HCT116 (cell line): ENCODE measurements at regions not wholly inside any gene's neighbourhood (a gene's known extent, or its start where the extent isn't known, plus 50 kb on each side); places are given as distances from the start of the nearest gene placed in this dataset.

Experiments used
- ATAC-seq: fragments of 200-7000 bp; cut with Tn5 transposase; 2 replicates; pipeline ENCODE4 v1.9.1; 2020; ENCODE audit warnings: mild to moderate bottlenecking, moderate library complexity
- BruUV-seq: library from RNA; stranded (reverse); fragments of 400-500 nt; replicated peaks from 2 replicates; lab custom pipeline; 2021; lab: Mats Ljungman, UMichigan
- CTCF ChIA-PET: fragments of 300-600 bp; sonication (Branson Sonifier 250); formaldehyde crosslinking; loops from one replicate; lab custom pipeline; 2021; ENCODE audit warnings: antibody characterized with exemption; lab: Charles Lee
- POLR2A ChIA-PET: fragments of 300-600, 350-600 bp; sonication (Branson Sonifier 250); formaldehyde crosslinking; loops from one replicate; lab custom pipeline; 2021; ENCODE audit warnings: antibody characterized with exemption; lab: Charles Lee
- RAD21 ChIA-PET, 2 experiments: fragments of 300-600 bp; sonication (Branson Sonifier 250); formaldehyde crosslinking; loops; one replicate each; lab custom pipeline; 2023; ENCODE audit warnings: low total read pairs in 2 of 2; ENCODE audit not compliant: uncharacterized antibody in 2 of 2, unreplicated experiment in 2 of 2, low non-redundant PET in 1 of 2; lab: Charles Lee
- DNase-seq: peaks from one replicate; pipeline ENCODE4 v3.0.0-alpha.2; 2010; ENCODE audit warnings: low read depth, low spot score
- H2AFZ ChIP-seq: fragments of 200-600 bp; shearing (Covaris generic), sonication (generic); 2 replicates; pipeline ENCODE4 v1.6.1; 2017; ENCODE audit warnings: low read depth, mixed run types, mixed read lengths, antibody characterized with exemption, low read length; ENCODE audit not compliant: poor library complexity, severe bottlenecking
- H3K27ac ChIP-seq: 2 replicates; pipeline ENCODE4 v1.5.1; 2012; ENCODE audit warnings: low read depth, low read length
- H3K27me3 ChIP-seq: fragments of 200-600 bp; sonication (generic); 2 replicates; pipeline ENCODE4 v1.6.1; 2016; ENCODE audit warnings: mixed run types, low read length, mixed read lengths; ENCODE audit not compliant: insufficient read depth
- H3K36me3 ChIP-seq, 2 experiments: fragments of 200-500 bp in 1 of 2; fragments of 200-600 bp in 1 of 2; sonication (Bioruptor generic) in 1 of 2; sonication (generic) in 1 of 2; 2 replicates each; pipeline versions ENCODE4 v1.5.1 to v1.6.1; 2014 to 2016; ENCODE audit warnings: low read length in 2 of 2, inconsistent platforms in 1 of 2, mixed read lengths in 1 of 2, mixed run types in 1 of 2; ENCODE audit not compliant: insufficient read depth in 2 of 2, control insufficient read depth in 1 of 2
- H3K4me1 ChIP-seq, 2 experiments: fragments of 200-600 bp in 1 of 2; sonication (generic) in 1 of 2; 2 replicates each; pipeline versions ENCODE4 v1.5.1 to v1.6.1; 2012 to 2017; ENCODE audit warnings: low read length in 2 of 2, inconsistent platforms in 1 of 2, mild to moderate bottlenecking in 1 of 2, mixed read lengths in 1 of 2, mixed run types in 1 of 2, moderate library complexity in 1 of 2; ENCODE audit not compliant: insufficient read depth in 2 of 2, control insufficient read depth in 1 of 2
- H3K4me2 ChIP-seq: fragments of 200-600 bp; sonication (generic); 2 replicates; pipeline ENCODE4 v1.6.1; 2017; ENCODE audit warnings: mixed run types, low read length, mixed read lengths
- H3K4me3 ChIP-seq, 2 experiments: fragments of 200-600 bp in 1 of 2; sonication (generic) in 1 of 2; replicated peaks in 1 of 2; 2 replicates each; pipeline ENCODE4 v1.5.1; 2011 to 2016; ENCODE audit warnings: low read length in 2 of 2, control low read depth in 1 of 2, low read depth in 1 of 2, mild to moderate bottlenecking in 1 of 2, mixed read lengths in 1 of 2, mixed run types in 1 of 2
- H3K79me2 ChIP-seq: fragments of 200-600 bp; sonication (generic); 2 replicates; pipeline ENCODE4 v1.6.1; 2017; ENCODE audit warnings: mild to moderate bottlenecking, mixed run types, low read length, moderate library complexity, mixed read lengths; ENCODE audit not compliant: insufficient read depth
- H3K9ac ChIP-seq: fragments of 200-600 bp; sonication (generic); 2 replicates; pipeline ENCODE4 v1.6.1; 2016; ENCODE audit warnings: low read length, mixed read lengths
- H3K9me2 ChIP-seq: fragments of 200-600 bp; sonication (generic), shearing (Covaris generic); 2 replicates; pipeline ENCODE4 v1.6.1; 2017; ENCODE audit warnings: mixed run types, mild to moderate bottlenecking, moderate library complexity; ENCODE audit not compliant: insufficient read depth
- H3K9me3 ChIP-seq, 2 experiments: fragments of 200-500 bp in 1 of 2; fragments of 200-600 bp in 1 of 2; sonication (Bioruptor generic) in 1 of 2; sonication (generic) in 1 of 2; 2 replicates each; pipeline ENCODE4 v1.6.1; 2014 to 2017; ENCODE audit warnings: low read length in 2 of 2, mixed read lengths in 2 of 2, inconsistent platforms in 1 of 2, low read depth in 1 of 2, mild to moderate bottlenecking in 1 of 2, mixed run types in 1 of 2, moderate library complexity in 1 of 2; ENCODE audit not compliant: control insufficient read depth in 1 of 2, insufficient read depth in 1 of 2
- H4K20me1 ChIP-seq: fragments of 200-600 bp; sonication (generic), shearing (Covaris generic); 2 replicates; pipeline ENCODE4 v1.6.1; 2017; ENCODE audit warnings: mixed run types, mild to moderate bottlenecking, moderate library complexity; ENCODE audit not compliant: insufficient read depth
- CBX3 ChIP-seq: IDR thresholded peaks from 2 replicates; pipeline ENCODE4 v1.6.1; 2012; ENCODE audit warnings: low read depth
- CEBPB ChIP-seq: IDR thresholded peaks from 2 replicates; pipeline ENCODE4 v1.6.1; 2012; ENCODE audit warnings: low read depth
- EGR1 ChIP-seq: IDR thresholded peaks from 2 replicates; pipeline ENCODE4 v1.6.1; 2012; ENCODE audit warnings: low read depth
- ELF1 ChIP-seq: IDR thresholded peaks from 2 replicates; pipeline ENCODE4 v1.6.1; 2012; ENCODE audit warnings: low read depth, borderline replicate concordance
- EZH2 ChIP-seq: fragments of 200-600 bp; sonication (generic); IDR thresholded peaks from 2 replicates; pipeline ENCODE4 v1.6.1; 2017; ENCODE audit warnings: antibody characterized with exemption, mixed run types
- EZH2phosphoT487 ChIP-seq: fragments of 200-600 bp; IDR thresholded peaks from 2 replicates; pipeline ENCODE4 v1.6.1; 2018; ENCODE audit warnings: antibody characterized with exemption, borderline replicate concordance
- FOSL1 ChIP-seq: IDR thresholded peaks from 2 replicates; pipeline ENCODE4 v1.6.1; 2012; ENCODE audit warnings: low read depth
- MAX ChIP-seq: IDR thresholded peaks from 2 replicates; pipeline ENCODE4 v1.6.1; 2012
- POLR2A ChIP-seq: IDR thresholded peaks from 2 replicates; pipeline ENCODE4 v1.7.0; 2011; ENCODE audit warnings: borderline replicate concordance; ENCODE audit not compliant: insufficient read depth, insufficient read length; ENCODE audit errors: extremely low read depth
- RAD21 ChIP-seq: IDR thresholded peaks from 2 replicates; pipeline ENCODE4 v1.6.1; 2012; ENCODE audit warnings: low read depth, mild to moderate bottlenecking
- REST ChIP-seq: IDR thresholded peaks from 2 replicates; pipeline ENCODE4 v1.6.1; 2012; ENCODE audit warnings: low read depth
- SIN3A ChIP-seq: IDR thresholded peaks from 2 replicates; pipeline ENCODE4 v1.6.1; 2012; ENCODE audit warnings: low read depth
- SP1 ChIP-seq: IDR thresholded peaks from 2 replicates; pipeline ENCODE4 v1.6.1; 2012; ENCODE audit warnings: low read depth
- SRF ChIP-seq: IDR thresholded peaks from 2 replicates; pipeline ENCODE4 v1.6.1; 2012; ENCODE audit warnings: low read depth
- TCF7L2 ChIP-seq: IDR thresholded peaks from 2 replicates; pipeline ENCODE4 v1.7.0; 2011; ENCODE audit warnings: borderline replicate concordance, inconsistent platforms; ENCODE audit not compliant: insufficient read depth, insufficient read length; ENCODE audit errors: extremely low read depth
- YY1 ChIP-seq: IDR thresholded peaks from 2 replicates; pipeline ENCODE4 v1.6.1; 2011; ENCODE audit warnings: low read length, low read depth, moderate library complexity, mild to moderate bottlenecking; ENCODE audit not compliant: insufficient replicate concordance; ENCODE audit errors: extremely low read depth
- ZBTB33 ChIP-seq: IDR thresholded peaks from 2 replicates; pipeline ENCODE4 v1.6.1; 2011; ENCODE audit warnings: mild to moderate bottlenecking, low read length, moderate library complexity; ENCODE audit not compliant: insufficient replicate concordance; ENCODE audit errors: extremely low read depth
- ZFX ChIP-seq: fragments of 450-650 bp; IDR thresholded peaks from 2 replicates; pipeline ENCODE4 v1.6.1; 2017
- ZNF274 ChIP-seq: fragments of 200-500 bp; sonication (Bioruptor generic); IDR thresholded peaks from 2 replicates; pipeline ENCODE4 v1.6.1; 2014; ENCODE audit warnings: mild to moderate bottlenecking, low read depth, low read length, inconsistent platforms
- intact Hi-C: fragments of 100-400 bp; cut with micrococcal nuclease; formaldehyde crosslinking; loops from 2 replicates; pipeline ENCODE4 v1.10.0; 2022
- TF ChIP-seq, protein P1 (sequence below): IDR thresholded peaks from 2 replicates; pipeline ENCODE4 v1.6.1; 2012
- TF ChIP-seq, protein P2 (sequence below), 3 experiments: fragments of 200-600 bp in 1 of 3; sonication (generic) in 1 of 3; IDR thresholded peaks in 2 of 3; conservative IDR thresholded peaks in 1 of 3; 2 replicates each; pipeline ENCODE4 v1.5.1; 2012 to 2017; ENCODE audit warnings: low read depth in 2 of 3, low read length in 2 of 3, antibody characterized with exemption in 1 of 3, borderline replicate concordance in 1 of 3, control low read depth in 1 of 3, mild to moderate bottlenecking in 1 of 3, mixed read lengths in 1 of 3, mixed run types in 1 of 3, moderate library complexity in 1 of 3; ENCODE audit not compliant: insufficient read depth in 1 of 3

DNA sequence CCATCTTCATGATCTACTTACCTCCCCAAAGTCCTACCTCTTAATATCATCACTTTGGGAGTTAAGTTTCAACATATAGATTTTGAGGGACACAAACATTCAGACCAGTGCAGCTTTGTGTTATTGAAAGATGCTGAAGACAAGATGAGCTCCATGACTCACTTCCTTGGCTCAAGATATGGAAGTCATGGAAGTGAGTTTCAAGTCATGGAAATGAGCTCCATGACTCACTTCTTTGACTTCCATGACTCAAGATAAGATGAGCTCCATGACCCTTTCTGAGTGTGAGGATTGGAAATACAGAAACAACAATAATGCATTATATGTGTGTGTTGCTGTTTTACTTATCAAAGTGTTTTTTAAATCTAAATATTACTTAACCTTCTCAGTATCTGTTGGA, 170.2 kb upstream of the TPRG1 start:
- Histone ChIP-seq H3K36me3 (no peaks in the 10 kb centered on the region), H3K79me2 (no peaks in the 10 kb centered on the region), H3K27ac (no peak overlapping the region), H3K4me2 (peak overlapping the region; percentile 48), H3K9me3 (no peaks in the 10 kb centered on the region), H2AFZ (peak overlapping the region; percentile 23), H3K4me3 (no peak overlapping the region), H4K20me1 (no peaks in the 10 kb centered on the region), H3K27me3 (no peaks in the 10 kb centered on the region), H3K9ac (no peak overlapping the region), H3K4me1 (peaks cover 0 to 20% of the 10 kb centered on the region in 2 experiments; a peak in 2 of 4 replicates), H3K9me2 (no peaks in the 10 kb centered on the region)
- no TSS peak for BruUV-seq
- ChIA-PET POLR2A (no interaction called here), RAD21 (no interaction called here), CTCF (interaction anchor here (1.7 kb wide), 1 partner anchor 40 kb away, joined by 4 read pairs; no protein-coding TSS in a partner anchor)
- ATAC-seq (peak; percentile 69), DNase-seq (peak; percentile 34)
- intact Hi-C loops = no loop called here
- TF ChIP-seq SRF (no peak), EGR1 (0 out of 2 replicates have a peak, but pooled peaks have one; percentile 11), FOSL1 (peak; percentile 71), SP1 (peak; percentile 40; the same call in 1 of the 2 replicates), CEBPB (no peak), ELF1 (no peak), ZNF274 (no peak), EZH2 (no peak), EZH2phosphoT487 (no peak), ZFX (no peak), CBX3 (peak; percentile 70; the same call in 1 of the 2 replicates), REST (no peak), SIN3A (no peak), YY1 (peak; percentile 39), ZBTB33 (no peak), POLR2A (no peak), RAD21 (no peak), MAX (peak; percentile 6; the same call in 1 of the 2 replicates), TCF7L2 (no peak)
- TF ChIP-seq, protein P1, sequence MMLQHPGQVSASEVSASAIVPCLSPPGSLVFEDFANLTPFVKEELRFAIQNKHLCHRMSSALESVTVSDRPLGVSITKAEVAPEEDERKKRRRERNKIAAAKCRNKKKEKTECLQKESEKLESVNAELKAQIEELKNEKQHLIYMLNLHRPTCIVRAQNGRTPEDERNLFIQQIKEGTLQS = no peak
- TF ChIP-seq, protein P2, sequence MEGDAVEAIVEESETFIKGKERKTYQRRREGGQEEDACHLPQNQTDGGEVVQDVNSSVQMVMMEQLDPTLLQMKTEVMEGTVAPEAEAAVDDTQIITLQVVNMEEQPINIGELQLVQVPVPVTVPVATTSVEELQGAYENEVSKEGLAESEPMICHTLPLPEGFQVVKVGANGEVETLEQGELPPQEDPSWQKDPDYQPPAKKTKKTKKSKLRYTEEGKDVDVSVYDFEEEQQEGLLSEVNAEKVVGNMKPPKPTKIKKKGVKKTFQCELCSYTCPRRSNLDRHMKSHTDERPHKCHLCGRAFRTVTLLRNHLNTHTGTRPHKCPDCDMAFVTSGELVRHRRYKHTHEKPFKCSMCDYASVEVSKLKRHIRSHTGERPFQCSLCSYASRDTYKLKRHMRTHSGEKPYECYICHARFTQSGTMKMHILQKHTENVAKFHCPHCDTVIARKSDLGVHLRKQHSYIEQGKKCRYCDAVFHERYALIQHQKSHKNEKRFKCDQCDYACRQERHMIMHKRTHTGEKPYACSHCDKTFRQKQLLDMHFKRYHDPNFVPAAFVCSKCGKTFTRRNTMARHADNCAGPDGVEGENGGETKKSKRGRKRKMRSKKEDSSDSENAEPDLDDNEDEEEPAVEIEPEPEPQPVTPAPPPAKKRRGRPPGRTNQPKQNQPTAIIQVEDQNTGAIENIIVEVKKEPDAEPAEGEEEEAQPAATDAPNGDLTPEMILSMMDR (IDR thresholded peaks at IDR 0.05 in 2 of 3, conservative IDR thresholded peaks at IDR 0.05 in 1 of 3; ENCODE audit: borderline replicate concordance in 1 of 3, insufficient read depth in 1 of 3, low read depth in 2 of 3, low read length in 2 of 3) = no peak
